ENCODE measurements at regions not wholly inside any gene's neighbourhood (a gene's known extent, or its start where the extent isn't known, plus 50 kb on each side); places are given as distances from the start of the nearest gene placed in this dataset.

GRCh38 chr7:55641273-55641691, 69.0 kb upstream of the VOPP1 start (continued):
- TF ChIP-seq ARID5B (CRISPR knock-in tag; IDR thresholded peaks at IDR 0.05) (0 out of 2 replicates have a peak, but pooled peaks have one; percentile 8), FOXC1 (CRISPR knock-in tag; IDR thresholded peaks at IDR 0.05; ENCODE audit: borderline replicate concordance) (no peak), FOXP1 (IDR thresholded peaks at IDR 0.05) (no peak), FOXP1 (CRISPR knock-in tag; IDR thresholded peaks at IDR 0.05) (no peak), ZBTB40 (IDR thresholded peaks at IDR 0.05) (no peak), ZBTB40 (CRISPR knock-in tag; IDR thresholded peaks at IDR 0.05) (no peak), SMARCE1 (IDR thresholded peaks at IDR 0.05; ENCODE audit: borderline replicate concordance) (no peak), MTF1 (CRISPR knock-in tag; IDR thresholded peaks at IDR 0.05) (no peak), ZNF816 (CRISPR knock-in tag; IDR thresholded peaks at IDR 0.05; ENCODE audit: borderline replicate concordance) (no peak), CHCHD3 (CRISPR knock-in tag; IDR thresholded peaks at IDR 0.05) (no peak), ZNF615 (CRISPR knock-in tag; IDR thresholded peaks at IDR 0.05; ENCODE audit: borderline replicate concordance) (no peak), AHDC1 (CRISPR knock-in tag; IDR thresholded peaks at IDR 0.05; ENCODE audit: borderline replicate concordance) (no peak), GATAD1 (CRISPR knock-in tag; IDR thresholded peaks at IDR 0.05) (no peak)
